HG03354 (cell line): ENCODE measurements at regions not wholly inside any gene's neighbourhood (a gene's known extent, or its start where the extent isn't known, plus 50 kb on each side); places are given as distances from the start of the nearest gene placed in this dataset.

Source experiments
- ATAC-seq: cut with Tn5 transposase; IDR thresholded peaks from one replicate; pipeline ENCODE4 v1.9.1; 2021; ENCODE audit warnings: mild to moderate bottlenecking; ENCODE audit not compliant: unreplicated experiment, poor library complexity, severe bottlenecking

DNA sequence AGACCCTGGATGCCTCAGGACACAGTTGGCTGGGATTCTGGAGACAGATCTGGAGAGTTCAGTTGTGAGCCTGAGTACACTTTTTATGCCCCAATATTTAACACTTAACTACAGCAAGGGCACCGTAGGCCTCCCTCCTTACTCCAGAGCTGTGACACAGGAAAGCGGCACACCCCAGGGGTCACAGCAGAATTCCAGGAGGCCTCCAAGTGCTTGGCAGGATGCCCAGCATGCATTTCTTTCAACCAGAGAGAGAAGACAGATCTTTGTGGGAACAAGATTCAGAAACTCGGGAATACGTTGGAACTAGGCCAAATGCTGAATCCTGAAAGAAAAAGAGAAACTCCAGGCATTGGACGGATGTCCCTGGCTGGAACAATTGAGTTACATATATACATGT, 199.2 kb upstream of the NT5C1B start:
- no peak for ATAC-seq

DNA sequence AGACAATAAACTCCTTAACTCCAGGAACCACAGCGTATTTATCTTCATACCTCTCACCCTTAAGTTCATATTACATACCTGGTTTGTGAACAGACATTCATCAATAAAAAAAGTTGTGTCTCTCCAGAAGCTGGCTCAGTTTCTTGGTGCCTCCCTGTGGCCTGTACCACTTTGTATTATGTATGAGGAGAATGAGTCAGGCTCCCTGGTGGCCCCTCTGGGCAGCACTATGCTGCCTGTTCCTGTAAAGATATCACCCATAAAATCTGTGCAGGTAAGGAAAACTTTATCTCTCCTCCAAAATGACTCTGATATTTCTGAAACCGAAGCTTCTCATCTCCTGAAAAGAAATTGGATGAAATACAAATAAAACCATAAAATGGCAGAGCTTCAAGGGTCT, 198.4 kb upstream of the NT5C1B start:
- no peak for ATAC-seq

DNA sequence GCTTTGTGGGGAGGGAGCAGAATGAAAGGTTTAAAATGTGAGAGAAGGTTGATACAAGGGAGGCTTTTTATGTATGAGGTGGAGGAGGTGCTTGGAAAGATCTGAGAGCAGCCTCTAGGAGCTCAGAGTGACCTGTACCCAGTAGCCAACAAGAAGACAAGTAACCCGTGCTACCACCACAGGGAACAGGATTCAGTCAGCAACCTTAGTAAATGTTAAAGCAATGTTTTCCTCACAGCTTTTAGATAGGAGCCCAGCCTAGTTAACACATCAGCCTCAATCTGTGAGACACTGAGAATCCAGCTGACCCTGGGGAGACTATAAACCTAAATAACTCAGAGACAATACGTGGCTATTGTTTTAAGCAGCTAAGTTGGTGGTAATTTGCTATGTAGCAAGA, 194.9 kb upstream of the NT5C1B start:
- ATAC-seq, result no peak

DNA sequence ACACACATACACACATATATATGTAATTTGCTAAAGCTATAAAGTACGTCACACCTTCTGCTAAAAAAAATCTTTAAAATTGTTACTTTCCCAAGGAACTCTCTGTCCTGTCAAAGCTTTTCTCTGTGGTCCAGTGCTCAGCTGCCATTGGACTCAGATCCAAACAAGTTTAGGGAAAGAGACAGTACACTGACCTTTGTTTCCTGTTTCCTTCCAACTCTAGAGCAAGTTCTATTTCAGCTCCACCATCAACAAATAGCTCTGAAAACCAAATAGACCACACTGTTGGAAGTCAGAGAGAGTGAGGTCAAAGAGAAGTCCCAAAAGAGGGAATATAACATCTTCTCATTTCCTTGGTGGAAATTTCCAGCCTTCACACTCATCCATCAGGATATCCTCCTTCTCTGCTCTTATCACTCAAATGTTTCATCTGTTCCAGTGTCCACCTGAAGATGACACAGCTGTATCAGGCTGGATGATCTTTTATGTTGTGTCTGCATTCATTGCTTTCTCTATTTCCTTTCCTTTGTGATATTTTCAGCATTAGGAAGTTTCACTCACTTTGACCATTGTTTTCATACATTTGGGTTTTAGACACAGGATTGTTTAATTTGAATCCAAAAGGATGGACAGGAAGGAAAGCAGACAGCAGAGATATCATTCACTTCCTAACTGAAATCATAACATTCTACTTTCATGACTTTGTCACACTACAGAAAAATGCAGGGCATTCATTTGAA, 192.3 kb upstream of the NT5C1B start:
- no peak for ATAC-seq

DNA sequence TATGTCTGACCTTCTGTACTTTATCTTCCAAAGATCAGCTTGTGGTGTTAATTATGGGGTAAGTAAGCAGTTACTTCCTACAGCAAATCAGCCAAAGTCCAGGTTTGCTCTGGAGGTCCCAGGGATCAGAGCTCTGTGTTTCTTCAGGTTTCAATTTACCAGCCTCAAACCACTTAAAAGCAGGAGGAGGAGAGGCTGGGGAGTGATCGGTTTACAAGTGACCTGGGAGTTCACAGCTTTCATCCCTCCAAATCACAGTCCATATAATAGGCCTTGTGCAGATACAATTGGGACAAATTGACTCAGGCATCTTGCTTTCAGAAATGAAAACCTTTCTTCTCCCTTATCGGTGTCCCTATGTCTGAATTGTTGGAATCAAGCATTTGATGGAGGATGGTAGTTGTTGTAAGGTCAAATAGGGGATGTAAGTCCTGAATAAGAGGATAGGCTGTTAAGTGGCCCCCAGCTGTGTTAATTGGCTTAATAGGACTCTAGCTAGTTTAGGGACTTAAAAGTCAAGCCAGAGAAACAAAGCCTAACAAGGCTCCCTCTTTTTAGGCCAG, 188.0 kb upstream of the NT5C1B start:
- ATAC-seq, result no peak

DNA sequence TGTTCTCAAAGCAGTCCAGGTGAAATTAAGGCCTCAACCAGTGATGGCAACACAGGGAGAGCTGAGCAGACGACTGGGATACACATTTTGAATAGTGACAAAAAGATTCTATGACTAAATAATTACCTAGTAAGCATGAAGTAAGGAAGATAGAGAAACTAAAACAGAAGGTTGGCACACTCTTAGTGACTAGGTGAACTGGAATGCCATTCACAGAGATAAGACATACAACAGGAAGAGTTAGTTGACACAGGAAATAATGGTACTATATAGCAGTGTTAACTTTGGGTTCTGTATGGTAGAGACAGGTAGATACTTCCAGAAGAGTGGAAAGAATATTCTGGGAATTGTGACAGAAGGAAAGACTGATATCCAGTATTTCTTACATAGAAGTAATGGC, 181.8 kb upstream of the NT5C1B start:
- no peak for ATAC-seq

DNA sequence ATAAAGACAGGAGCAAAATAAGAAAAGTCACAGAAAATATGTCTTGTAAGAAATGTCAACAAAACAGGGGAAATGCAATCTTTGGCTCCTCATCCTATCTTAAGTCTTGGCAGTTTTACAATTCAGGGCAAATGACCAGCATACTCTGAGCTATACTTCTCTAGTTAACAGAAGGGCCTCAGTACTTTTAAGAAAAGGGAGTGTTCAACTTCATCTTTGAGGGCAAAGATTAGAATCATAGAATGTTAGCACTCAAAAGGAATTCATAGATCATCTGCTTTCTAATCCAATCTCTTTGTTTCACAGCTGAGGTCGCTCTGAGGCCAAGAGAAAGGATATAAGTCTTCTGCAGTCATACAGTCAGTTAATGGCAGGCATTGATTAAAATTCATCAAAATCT, 174.0 kb upstream of the NT5C1B start:
- no peak for ATAC-seq

DNA sequence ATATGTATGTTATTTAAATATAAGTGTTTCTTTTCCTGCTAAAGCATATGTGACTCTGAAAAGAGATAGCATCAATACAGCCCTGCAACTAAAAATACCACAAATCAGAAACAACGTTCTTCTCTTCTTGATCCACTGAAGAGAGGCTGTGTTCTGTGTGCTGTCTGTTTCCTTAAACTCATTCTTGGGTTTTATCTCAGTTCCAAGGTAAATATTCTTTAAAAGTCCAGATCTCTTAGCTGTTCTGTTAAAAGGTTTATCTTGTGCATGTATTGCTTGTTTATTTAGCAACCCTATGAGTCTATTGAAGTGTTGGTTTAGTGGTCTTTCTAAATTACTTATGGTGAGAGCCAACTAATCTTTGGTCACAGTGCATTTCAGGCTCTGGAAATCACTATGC, 173.3 kb upstream of the NT5C1B start:
- ATAC-seq, result no peak

DNA sequence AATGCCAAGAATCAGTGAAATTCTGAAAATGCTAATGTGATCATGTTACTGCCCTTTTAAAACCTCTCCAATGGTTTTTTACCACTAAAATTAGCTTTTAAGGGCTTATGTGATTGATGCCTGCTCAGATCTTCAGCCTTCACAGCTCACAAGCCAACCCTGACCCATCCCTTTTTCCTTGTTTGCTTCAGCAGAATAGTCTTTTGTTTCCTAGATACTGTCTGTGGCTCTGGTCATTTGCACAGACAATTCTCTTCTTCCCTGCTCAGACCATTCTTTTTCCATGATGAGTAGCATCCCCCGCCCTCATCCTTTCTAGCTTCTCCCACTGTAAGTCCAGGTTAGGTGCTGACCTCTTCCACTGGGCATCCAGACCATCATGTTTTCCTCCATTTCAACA, 164.9 kb upstream of the NT5C1B start:
- no peak for ATAC-seq

DNA sequence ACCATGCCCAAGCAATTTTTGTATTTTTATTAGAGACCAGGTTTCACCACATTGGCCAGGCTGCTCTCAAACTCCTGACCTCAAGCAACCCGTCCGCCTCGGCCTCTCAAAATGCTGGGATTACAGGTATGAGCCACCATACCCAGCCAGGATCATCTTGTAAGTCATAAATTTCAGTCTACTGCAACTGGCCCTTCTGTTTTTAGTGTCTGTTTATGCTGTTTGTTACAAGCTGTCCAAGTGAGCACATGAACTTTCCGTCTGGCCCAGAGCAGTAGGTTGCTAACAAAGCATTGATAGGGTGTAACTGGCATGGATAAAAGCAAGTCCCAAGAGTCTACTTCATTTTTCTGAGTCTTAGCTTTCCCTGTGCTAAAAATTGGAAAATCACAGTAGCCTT, 164.4 kb upstream of the NT5C1B start:
- no peak for ATAC-seq

DNA sequence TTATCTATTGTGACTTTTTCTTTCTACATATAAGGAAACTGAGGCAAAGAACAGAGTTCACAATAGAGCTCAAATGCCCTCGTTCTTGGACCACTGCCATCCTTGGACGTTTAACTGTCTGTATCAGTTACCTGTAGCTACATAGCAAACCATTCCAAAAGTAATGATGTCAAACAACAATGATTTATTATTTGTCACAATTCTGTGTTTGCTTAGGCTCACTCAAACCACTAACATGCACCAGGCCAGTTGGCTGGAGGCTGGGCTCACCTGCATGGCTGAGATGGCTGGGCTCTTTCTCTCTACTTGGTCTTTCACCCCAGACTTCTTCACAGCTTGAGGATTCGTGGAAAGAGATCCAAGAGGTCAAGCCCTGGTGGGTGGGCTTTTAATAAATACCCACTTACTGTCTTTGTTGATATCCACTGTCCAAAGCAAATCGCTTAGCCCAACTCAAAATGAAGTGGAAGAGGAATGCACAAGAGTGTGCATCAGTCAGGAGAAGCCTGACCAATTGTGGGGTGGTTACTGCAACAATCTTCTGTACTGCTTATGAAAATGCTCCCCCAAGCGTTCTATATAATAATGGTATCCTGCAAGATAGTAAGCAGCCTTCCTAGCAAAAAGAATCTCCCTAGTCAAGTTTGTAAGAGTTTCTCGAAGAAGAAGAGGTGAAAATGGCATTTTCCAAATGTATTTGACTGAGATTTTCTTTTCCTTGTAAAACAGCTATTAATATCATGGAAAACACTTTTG, 163.5 kb upstream of the NT5C1B start:
- no peak for ATAC-seq

DNA sequence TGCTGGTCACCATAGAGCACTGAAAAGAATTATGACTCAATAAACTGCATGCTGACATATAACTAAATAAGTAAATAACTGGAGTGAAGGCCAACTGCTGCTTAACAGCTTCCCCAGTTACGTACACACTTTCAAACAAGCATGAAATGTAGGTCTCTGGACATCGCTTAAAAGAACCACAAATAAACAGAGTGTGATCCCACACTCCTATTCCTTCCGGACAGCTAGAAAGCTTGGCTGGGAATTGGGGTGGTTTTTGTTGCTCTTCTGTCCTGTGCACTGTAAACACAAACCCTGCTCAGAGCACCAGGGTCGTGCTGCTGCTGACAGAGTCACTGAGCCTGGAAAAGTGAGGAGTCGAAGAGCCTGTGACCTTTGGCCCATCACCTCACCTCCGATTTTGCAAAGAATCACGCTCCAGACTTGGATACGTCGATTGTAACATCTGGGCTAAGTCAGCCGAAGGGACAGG, 162.7 kb upstream of the NT5C1B start:
- ATAC-seq, result no peak

DNA sequence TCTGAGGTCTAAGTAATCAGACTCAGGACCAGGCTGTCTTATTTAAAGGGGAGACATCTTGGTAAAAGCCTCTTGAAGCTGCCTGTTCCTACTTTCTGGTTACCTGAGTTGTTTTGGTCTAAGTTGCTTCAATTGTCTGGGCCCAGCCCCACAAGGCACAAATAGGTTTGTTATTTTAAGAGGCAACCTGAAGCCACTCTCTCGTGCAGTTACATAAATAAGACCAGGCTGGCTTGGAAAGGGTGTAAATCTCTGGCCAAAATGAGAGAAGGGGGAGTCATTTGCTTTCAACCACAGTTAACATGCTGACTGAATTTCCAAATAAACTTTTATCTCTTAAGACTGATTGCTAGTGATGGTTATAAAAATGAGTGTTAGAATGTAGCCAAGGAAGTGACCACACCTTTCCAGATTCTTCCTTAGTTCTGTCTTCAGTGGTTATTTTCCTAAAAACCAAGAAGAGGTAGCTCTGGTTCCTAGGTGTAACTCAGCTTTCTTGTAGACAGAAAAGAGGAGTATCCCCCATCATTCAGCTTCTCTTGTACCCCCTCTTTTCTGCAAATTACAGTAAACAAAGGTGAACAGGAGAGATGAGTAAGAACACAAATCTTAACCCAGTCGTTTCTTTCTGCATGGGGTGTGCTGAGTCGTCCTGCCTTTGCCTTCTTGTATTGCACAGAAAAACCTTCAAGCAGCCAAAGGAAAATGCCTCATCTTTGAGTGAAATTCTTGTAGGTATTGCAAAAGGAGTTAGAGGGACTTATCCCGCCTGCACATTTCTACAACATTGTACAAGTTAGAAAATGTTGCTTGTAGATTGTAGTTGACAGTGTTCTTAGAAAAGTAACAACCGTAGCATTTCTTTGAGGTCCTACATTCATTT, 161.5 kb upstream of the NT5C1B start:
- no peak for ATAC-seq

DNA sequence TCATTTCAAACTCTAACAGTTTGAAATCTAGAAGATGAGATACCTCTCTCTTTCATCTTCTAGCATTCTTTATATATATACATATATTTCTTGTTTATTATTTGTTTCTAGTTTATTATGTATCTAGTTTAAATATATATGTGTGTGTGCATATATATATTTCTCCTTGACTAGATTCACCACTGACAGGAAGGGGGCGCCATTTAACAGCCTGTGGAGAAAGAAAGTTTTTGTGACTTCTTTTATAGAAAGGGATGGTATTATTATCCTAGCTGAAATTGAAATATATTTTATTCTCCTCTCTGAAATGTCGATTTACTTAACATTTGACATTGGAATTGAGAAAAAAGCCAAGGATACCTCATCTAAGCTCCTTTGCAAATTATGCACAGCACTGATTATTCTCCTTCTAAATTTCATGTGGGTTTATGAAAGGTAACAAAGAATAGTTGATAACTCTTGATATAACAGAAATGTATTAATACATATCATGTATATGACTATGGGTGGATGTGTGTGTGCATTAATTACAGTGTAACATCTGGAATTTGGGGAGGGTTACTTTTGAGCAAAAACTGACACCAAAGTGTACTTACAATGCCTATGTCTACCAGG, 160.7 kb upstream of the NT5C1B start:
- no peak for ATAC-seq

DNA sequence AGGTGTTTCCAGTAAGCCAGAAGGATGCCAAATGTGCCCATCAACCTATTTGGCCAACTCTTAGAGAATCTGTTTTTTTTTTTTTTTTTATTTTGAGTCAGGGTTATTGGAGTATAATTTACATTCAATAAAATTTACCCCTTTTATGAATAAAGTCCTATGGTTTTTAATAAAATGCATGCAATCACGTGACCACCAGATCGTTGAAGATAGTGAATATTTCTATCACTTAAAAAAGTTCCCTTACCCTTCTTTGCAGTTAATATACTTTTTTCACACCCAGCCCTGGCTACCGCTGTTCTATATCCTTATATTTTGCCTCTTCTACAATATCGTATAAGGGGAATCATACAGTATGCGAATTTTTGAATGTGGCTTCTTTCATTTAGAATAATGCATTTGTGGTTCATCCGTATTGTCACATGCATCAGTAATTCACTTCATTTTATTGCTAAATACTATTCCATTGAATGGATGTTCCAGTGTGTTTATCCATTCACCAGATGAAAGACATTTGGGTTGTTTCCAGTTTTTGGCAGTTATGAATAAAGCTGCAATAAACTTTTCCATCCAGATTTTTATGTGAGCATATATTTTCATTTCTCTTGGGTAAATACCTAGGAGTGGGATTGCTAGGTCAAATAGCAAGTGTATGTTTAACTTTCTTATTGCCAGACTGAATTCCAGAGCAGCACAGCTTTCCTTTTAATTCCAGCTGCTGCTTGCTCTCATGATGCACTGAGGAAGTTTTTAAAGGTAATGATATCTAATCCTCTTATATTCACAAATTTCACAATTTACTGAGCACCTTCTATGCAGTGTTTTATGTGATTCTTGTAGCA, 156.3 kb upstream of the NT5C1B start:
- no peak for ATAC-seq

DNA sequence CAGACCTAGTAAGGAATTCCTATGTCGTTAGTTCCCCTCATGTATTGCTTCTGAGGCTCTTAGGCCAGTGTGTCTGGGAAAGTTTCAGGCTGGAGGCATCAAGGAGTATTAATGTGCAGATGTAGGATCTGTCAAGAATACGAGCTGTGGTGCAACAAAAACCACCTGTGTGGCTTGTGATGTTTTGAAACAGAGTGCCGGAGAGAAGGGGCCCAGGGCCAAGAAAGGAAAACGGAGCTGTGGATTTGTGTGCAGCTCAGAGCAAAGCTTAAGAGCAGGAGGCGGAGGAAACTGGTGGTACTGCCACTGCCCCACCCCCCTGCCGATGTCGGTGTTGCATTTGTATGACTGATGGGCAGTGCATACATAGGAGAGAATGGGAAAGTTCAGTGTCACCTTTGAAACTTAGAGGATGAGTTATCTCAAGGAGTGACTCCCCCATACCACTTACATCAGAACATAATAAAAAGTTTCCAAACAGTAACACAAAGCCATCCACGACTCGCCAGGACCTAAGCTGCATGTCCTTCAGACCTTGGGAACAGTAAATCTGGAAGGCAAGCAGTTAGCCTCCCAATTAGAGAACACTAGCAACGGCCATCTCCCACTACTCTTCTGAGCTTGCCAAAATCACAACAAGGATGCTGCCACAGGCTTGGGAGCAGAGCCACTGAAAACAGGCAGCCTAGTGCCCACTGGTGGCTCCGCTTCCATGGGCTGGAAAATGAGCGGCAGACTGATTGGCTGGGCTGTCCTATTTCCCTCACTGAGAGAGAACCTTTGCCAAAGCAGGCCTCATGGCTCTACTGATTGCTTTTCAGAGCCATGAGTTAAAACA, 152.7 kb upstream of the NT5C1B start:
- no peak for ATAC-seq

DNA sequence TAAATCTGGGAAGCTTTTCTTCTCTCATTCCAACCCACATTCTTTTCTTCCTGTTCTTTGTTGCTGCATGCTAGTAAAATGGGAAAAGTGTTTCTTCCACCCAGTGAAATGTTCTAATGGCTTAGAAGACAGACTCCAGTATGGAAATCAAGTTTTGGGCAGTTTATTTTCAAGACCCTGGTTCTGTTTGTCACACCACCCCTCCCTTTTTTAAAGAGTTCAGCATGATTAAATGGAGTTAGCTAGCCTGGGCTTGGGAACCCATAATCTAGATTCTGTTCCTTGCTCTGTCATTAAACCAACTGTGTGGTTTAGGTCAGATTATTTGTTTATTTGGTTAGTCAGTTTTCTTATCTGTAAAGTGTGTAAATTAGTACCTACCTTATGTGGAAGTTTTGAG, 151.8 kb upstream of the NT5C1B start:
- no peak for ATAC-seq

DNA sequence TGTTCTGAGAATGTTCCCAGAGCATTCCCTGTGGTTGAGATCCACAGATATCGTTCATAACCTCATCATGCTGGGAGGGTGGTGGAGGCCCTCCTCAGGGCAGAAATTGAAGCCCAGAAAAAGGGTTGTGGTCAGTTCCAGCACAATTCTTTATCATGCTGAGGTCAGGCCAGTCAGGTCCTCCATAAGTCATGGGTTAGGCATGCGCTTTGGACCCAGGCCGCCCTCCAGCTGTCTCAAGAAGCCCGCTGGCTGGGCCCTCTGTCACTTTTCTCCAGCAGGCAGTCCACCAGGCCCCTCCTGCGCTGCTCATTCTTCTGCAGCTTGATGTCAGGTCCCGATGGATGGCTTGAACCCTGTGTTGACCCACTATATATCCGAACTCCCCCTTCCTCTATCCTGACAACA, 151.1 kb upstream of the NT5C1B start:
- no peak for ATAC-seq
